ENCODE measurements at regions not wholly inside any gene's neighbourhood (a gene's known extent, or its start where the extent isn't known, plus 50 kb on each side); places are given as distances from the start of the nearest gene placed in this dataset.

DNA sequence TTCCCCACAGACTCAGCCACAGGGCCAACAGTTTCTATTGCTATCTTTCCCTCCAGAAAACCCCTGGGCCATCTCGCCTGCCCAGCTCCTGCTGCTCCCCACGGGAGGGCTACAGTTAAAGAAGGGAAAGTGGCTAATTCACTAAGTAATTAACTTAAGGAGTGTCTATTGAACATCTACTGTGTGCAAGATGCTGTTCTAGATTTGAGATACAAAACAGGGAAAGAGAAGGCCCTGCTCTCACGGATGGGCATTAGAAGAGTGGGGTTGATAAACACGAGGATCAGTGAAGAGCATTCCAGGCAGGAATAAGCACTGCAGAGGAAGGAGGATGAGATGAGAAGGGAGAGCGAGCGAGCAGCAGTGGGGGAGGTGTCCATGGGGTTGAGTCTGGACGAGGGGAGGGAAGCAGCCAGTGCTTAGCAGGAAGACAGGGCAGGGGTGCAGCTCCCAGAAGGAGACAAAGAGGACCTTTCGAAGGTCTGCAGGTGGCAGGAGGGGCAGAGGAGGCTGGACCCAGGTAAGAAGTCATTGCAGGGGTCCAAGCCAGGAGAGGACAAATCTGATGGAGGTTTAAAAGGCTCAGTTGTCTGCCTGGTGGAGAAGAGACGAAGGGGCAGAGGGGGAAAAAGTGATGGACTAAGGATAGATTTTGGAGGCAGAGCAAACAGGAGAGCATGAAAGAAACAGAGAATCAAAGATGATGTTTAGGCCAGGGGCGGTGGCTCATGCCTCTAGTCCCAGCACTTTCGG, 64.7 kb downstream of the KLF15 start:
- Histone ChIP-seq H3K36me3 (ENCODE audit: control insufficient read depth, insufficient read depth, low read length) (no peaks in the 10 kb centered on the region), H3K27me3 (replicated peaks; ENCODE audit: control insufficient read depth, insufficient read depth, low read length) (peaks cover 1% of the 10 kb centered on the region; the same call in 1 of the 2 replicates), H3K4me3 (replicated peaks; ENCODE audit: low read depth, low read length) (no peak overlapping the region)
- DNase-seq (ENCODE audit: extremely low read depth, insufficient read length), result no peak
- TF ChIP-seq CTCF (IDR thresholded peaks at IDR 0.05; ENCODE audit: insufficient read depth, low read length, poor library complexity, severe bottlenecking), result no peak

- DNase-seq (ENCODE audit: extremely low read depth, insufficient read length), result no peak
- no peaks in the 10 kb centered on the region for H3K36me3 ChIP-seq (ENCODE audit: control insufficient read depth, insufficient read depth, low read length)
- no peak for TF ChIP-seq CTCF (IDR thresholded peaks at IDR 0.05; ENCODE audit: insufficient read depth, low read length, poor library complexity, severe bottlenecking)
- H3K4me3 ChIP-seq (replicated peaks; ENCODE audit: low read depth, low read length), result no peak overlapping the region
- peaks cover 1% of the 10 kb centered on the region; the same call in 1 of the 2 replicates for H3K27me3 ChIP-seq (replicated peaks; ENCODE audit: control insufficient read depth, insufficient read depth, low read length)
Observed at GRCh38 chr3:126291537-126291936, 65.7 kb downstream of the KLF15 start.

DNA sequence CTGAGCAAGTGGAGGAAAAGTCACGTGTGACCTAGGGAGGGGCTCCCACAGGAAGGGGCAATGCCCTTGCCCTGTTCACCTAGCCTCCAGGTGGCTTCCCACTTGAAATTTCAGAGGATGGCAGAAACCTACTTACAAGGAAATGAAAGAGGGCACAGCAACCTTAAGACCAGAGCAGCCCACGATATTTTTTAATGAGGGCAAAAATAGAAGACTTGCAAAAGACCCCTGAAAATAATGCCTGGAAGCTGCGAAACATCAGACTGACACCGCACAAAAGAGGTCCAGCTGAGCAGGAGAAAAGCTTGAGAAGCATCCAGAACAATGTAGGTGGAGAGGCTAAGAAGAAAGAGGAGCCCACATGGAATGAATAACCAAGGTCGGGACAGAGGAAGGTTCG, 66.1 kb downstream of the KLF15 start:
- DNase-seq (ENCODE audit: extremely low read depth, insufficient read length), result no peak
- H3K4me3 ChIP-seq (replicated peaks; ENCODE audit: low read depth, low read length), result no peak overlapping the region
- TF ChIP-seq CTCF (IDR thresholded peaks at IDR 0.05; ENCODE audit: insufficient read depth, low read length, poor library complexity, severe bottlenecking), result no peak
- H3K27me3 ChIP-seq (replicated peaks; ENCODE audit: control insufficient read depth, insufficient read depth, low read length), result peaks cover 1% of the 10 kb centered on the region; the same call in 1 of the 2 replicates
- H3K36me3 ChIP-seq (ENCODE audit: control insufficient read depth, insufficient read depth, low read length), result no peaks in the 10 kb centered on the region

GRCh38 chr3:126290325-126290724, 66.9 kb downstream of the KLF15 start:
- H3K36me3 ChIP-seq (ENCODE audit: control insufficient read depth, insufficient read depth, low read length), result no peaks in the 10 kb centered on the region
- peaks cover 1% of the 10 kb centered on the region; the same call in 1 of the 2 replicates for H3K27me3 ChIP-seq (replicated peaks; ENCODE audit: control insufficient read depth, insufficient read depth, low read length)
- no peak for TF ChIP-seq CTCF (IDR thresholded peaks at IDR 0.05; ENCODE audit: insufficient read depth, low read length, poor library complexity, severe bottlenecking)
- no peak for DNase-seq (ENCODE audit: extremely low read depth, insufficient read length)
- no peak overlapping the region for H3K4me3 ChIP-seq (replicated peaks; ENCODE audit: low read depth, low read length)

- H3K36me3 ChIP-seq (ENCODE audit: control insufficient read depth, insufficient read depth, low read length), result no peaks in the 10 kb centered on the region
- H3K27me3 ChIP-seq (replicated peaks; ENCODE audit: control insufficient read depth, insufficient read depth, low read length), result peaks cover 1% of the 10 kb centered on the region; the same call in 1 of the 2 replicates
- TF ChIP-seq CTCF (IDR thresholded peaks at IDR 0.05; ENCODE audit: insufficient read depth, low read length, poor library complexity, severe bottlenecking), result no peak
Observed at GRCh38 chr3:126289096-126289495, 68.1 kb downstream of the KLF15 start.

More at GRCh38 chr3:126289096-126289495, 68.1 kb downstream of the KLF15 start:
- no peak for DNase-seq (ENCODE audit: extremely low read depth, insufficient read length)
- H3K4me3 ChIP-seq (replicated peaks; ENCODE audit: low read depth, low read length), result no peak overlapping the region
